HepG2 (cell line): ENCODE measurements at regions not wholly inside any gene's neighbourhood (a gene's known extent, or its start where the extent isn't known, plus 50 kb on each side); places are given as distances from the start of the nearest gene placed in this dataset.

ENCODE experiments used
- ATAC-seq: fragments of 200-7000 bp; cut with Tn5 transposase; 3 replicates; pipeline ENCODE4 v1.9.1; 2020; ENCODE audit warnings: mild to moderate bottlenecking, moderate library complexity
- BruUV-seq: library from RNA; stranded (reverse); fragments of 400-500 nt; replicated peaks from 2 replicates; lab custom pipeline; 2021; lab: Mats Ljungman, UMichigan
- CTCF ChIA-PET: fragments of 300-600 bp; formaldehyde crosslinking; extraction: SDS; loops from one replicate; lab custom pipeline; 2021; ENCODE audit warnings: low total read pairs, inconsistent platforms, low intra/inter-chr PET ratio; lab: Yijun Ruan, JAX
- POLR2A ChIA-PET: fragments of 350-600 bp; sonication (Branson Sonifier 250); formaldehyde crosslinking; loops from one replicate; lab custom pipeline; 2020; ENCODE audit warnings: antibody characterized with exemption, inconsistent platforms; lab: Yijun Ruan, JAX
- DNase-seq: peaks from one replicate; pipeline ENCODE4 v3.0.0-alpha.2; 2015; ENCODE audit warnings: low spot score
- FAIRE-seq: peaks from 3 replicates; lab custom pipeline; 2011; peaks lifted over from hg19 to GRCh38; lab: Jason Lieb, UNC
- H2AFZ ChIP-seq: one replicate; pipeline ENCODE4 v1.6.1; 2011; ENCODE audit warnings: low read length, inconsistent platforms
- H3K27ac ChIP-seq: fragments of 300-600 bp; 3 replicates; pipeline ENCODE4 v1.8.0; 2011; ENCODE audit warnings: mixed run types, mild to moderate bottlenecking, mixed read lengths, low read length, inconsistent platforms; ENCODE audit not compliant: insufficient read depth; ENCODE audit errors: extremely low read length
- H3K27me3 ChIP-seq, 2 experiments: fragments of 200-600 bp in 1 of 2; 2 replicates in 1 of 2; 3 replicates in 1 of 2; pipeline versions ENCODE4 v1.6.0 to v1.8.0; 2011; ENCODE audit warnings: low read length in 2 of 2, mild to moderate bottlenecking in 2 of 2, moderate library complexity in 2 of 2, inconsistent platforms in 1 of 2; ENCODE audit not compliant: insufficient read depth in 2 of 2, control insufficient read depth in 1 of 2
- H3K36me3 ChIP-seq, 2 experiments: fragments of 200-600 bp in 1 of 2; replicated peaks in 1 of 2; 2 replicates in 1 of 2; 3 replicates in 1 of 2; pipeline versions ENCODE4 v1.5.1 to v1.8.0; 2011; ENCODE audit warnings: low read length in 2 of 2, inconsistent platforms in 1 of 2; ENCODE audit not compliant: insufficient read depth in 2 of 2, control insufficient read depth in 1 of 2
- H3K4me1 ChIP-seq: 2 replicates; pipeline ENCODE4 v1.5.1; 2012; ENCODE audit warnings: low read length, inconsistent platforms; ENCODE audit not compliant: insufficient read depth
- H3K4me2 ChIP-seq: 2 replicates; pipeline ENCODE4 v1.6.0; 2011; ENCODE audit warnings: low read depth, low read length, inconsistent platforms
- H3K4me3 ChIP-seq, 3 experiments: fragments of 200-600 bp in 1 of 3; sonication (generic), shearing (Covaris generic) in 1 of 3; replicated peaks in 1 of 3; 2 replicates each; pipeline ENCODE4 v1.5.1; 2011 to 2016; ENCODE audit warnings: low read length in 3 of 3, inconsistent platforms in 2 of 3, low read depth in 2 of 3, mild to moderate bottlenecking in 2 of 3, control low read depth in 1 of 3, mixed read lengths in 1 of 3; ENCODE audit not compliant: insufficient read depth in 1 of 3
- H3K79me2 ChIP-seq: one replicate; pipeline ENCODE4 v1.6.1; 2011; ENCODE audit warnings: low read length, inconsistent platforms; ENCODE audit not compliant: insufficient read depth
- H3K9ac ChIP-seq: 2 replicates; pipeline ENCODE4 v1.6.0; 2011; ENCODE audit warnings: mild to moderate bottlenecking, low read depth, low read length, inconsistent platforms; ENCODE audit not compliant: insufficient read depth
- H3K9me3 ChIP-seq: 2 replicates; pipeline ENCODE4 v1.5.1; 2012; ENCODE audit warnings: mild to moderate bottlenecking, low read length
- H4K20me1 ChIP-seq: 2 replicates; pipeline ENCODE4 v1.6.0; 2011; ENCODE audit warnings: inconsistent platforms, mild to moderate bottlenecking, low read length, moderate library complexity; ENCODE audit not compliant: insufficient read depth
- ATF3 ChIP-seq: sonication (generic); formaldehyde crosslinking; IDR thresholded peaks from 2 replicates; pipeline ENCODE4 v1.4.0; 2020; ENCODE audit warnings: missing genetic modification reagents
- HES4 ChIP-seq: sonication (generic); formaldehyde crosslinking; IDR thresholded peaks from 2 replicates; pipeline ENCODE4 v1.9.0; 2021; ENCODE audit warnings: mild to moderate bottlenecking, missing genetic modification reagents, borderline replicate concordance
- KLF9 ChIP-seq: IDR thresholded peaks from 2 replicates; pipeline ENCODE4 v1.6.1; 2016; ENCODE audit warnings: low read depth
- PATZ1 ChIP-seq: sonication (generic); formaldehyde crosslinking; IDR thresholded peaks from 2 replicates; pipeline ENCODE4 v1.4.0; 2020; ENCODE audit warnings: missing genetic modification reagents
- SMARCE1 ChIP-seq: fragments of 450-650 bp; IDR thresholded peaks from 2 replicates; pipeline ENCODE4 v1.6.1; 2017; ENCODE audit warnings: borderline replicate concordance
- SNAI1 ChIP-seq: sonication (generic); formaldehyde crosslinking; IDR thresholded peaks from 2 replicates; pipeline ENCODE4 v1.5.0; 2020; ENCODE audit warnings: mild to moderate bottlenecking, missing genetic modification reagents, borderline replicate concordance
- TBL1XR1 ChIP-seq: fragments of 150-350 bp; IDR thresholded peaks from 2 replicates; pipeline ENCODE4 v1.6.1; 2014; ENCODE audit warnings: borderline replicate concordance, low read length; ENCODE audit not compliant: partially characterized antibody
- ZBTB33 ChIP-seq: sonication (generic); formaldehyde crosslinking; IDR thresholded peaks from 2 replicates; pipeline ENCODE4 v1.4.0; 2020; ENCODE audit warnings: missing genetic modification reagents
- ZNF44 ChIP-seq: sonication (generic); formaldehyde crosslinking; IDR thresholded peaks from 2 replicates; pipeline ENCODE4 v1.5.1; 2020; ENCODE audit warnings: mild to moderate bottlenecking, missing genetic modification reagents
- ZNF687 ChIP-seq: sonication (generic); formaldehyde crosslinking; IDR thresholded peaks from 2 replicates; pipeline ENCODE4 v1.5.1; 2020; ENCODE audit warnings: mild to moderate bottlenecking, missing genetic modification reagents, moderate library complexity
- ZNF691 ChIP-seq: sonication (generic); formaldehyde crosslinking; IDR thresholded peaks from 2 replicates; pipeline ENCODE4 v1.4.0; 2020; ENCODE audit warnings: missing genetic modification reagents, low read depth, mild to moderate bottlenecking, borderline replicate concordance
- ZZZ3 ChIP-seq: sonication (generic); formaldehyde crosslinking; IDR thresholded peaks from 2 replicates; pipeline ENCODE4 v1.4.0; 2020; ENCODE audit warnings: missing genetic modification reagents, mild to moderate bottlenecking, borderline replicate concordance
- WGBS: methylation state at CpG from one replicate; pipeline ENCODE4 v1.1.6; 2017; ENCODE audit warnings: low lambda C conversion rate; 5-methylcytosine and 5-hydroxymethylcytosine counted together
- in situ Hi-C: cut with HindIII; loops from 2 replicates; pipeline ENCODE4 v1.10.0; 2017; ENCODE audit warnings: low pct_unique_long_range_greater_than_20kb; ENCODE audit not compliant: extremely low pct_ligation_motif_present
- intact Hi-C: fragments of 100-400 bp; cut with micrococcal nuclease; formaldehyde crosslinking; loops from one replicate; pipeline ENCODE4 v1.10.0; 2022; ENCODE audit not compliant: unreplicated experiment

- Histone ChIP-seq H3K4me1 (no peaks in the 10 kb centered on the region), H3K27me3 (no peaks in the 10 kb centered on the region), H3K27ac (no peak overlapping the region), H3K4me3 (no peak overlapping the region), H3K9me3 (no peaks in the 10 kb centered on the region), H3K9ac (no peak overlapping the region), H3K79me2 (no peaks in the 10 kb centered on the region), H3K36me3 (no peaks in the 10 kb centered on the region), H4K20me1 (no peaks in the 10 kb centered on the region), H2AFZ (no peak overlapping the region), H3K4me2 (no peak overlapping the region)
- no TSS peak for BruUV-seq
- ATAC-seq (no peak), FAIRE-seq (no peak), DNase-seq (no peak)
- ChIA-PET POLR2A (no interaction called here), CTCF (no interaction called here)
- in situ Hi-C loops = no loop called here
- intact Hi-C loops = no loop called here
- WGBS = 38% methylated on average over 1 of the region's 1 CpG
- TF ChIP-seq ZNF691 (no peak), ZZZ3 (CRISPR knock-in tag) (no peak), PATZ1 (no peak), HES4 (CRISPR knock-in tag) (no peak), ZBTB33 (CRISPR knock-in tag) (no peak), ZNF687 (CRISPR knock-in tag) (no peak), TBL1XR1 (no peak), SMARCE1 (no peak), KLF9 (CRISPR knock-in tag) (no peak), ATF3 (no peak), SNAI1 (CRISPR knock-in tag) (no peak), ZNF44 (CRISPR knock-in tag) (no peak)
Observed at GRCh38 chr10:88161756-88162155, 298.3 kb downstream of the PTEN start.
